A673 (cell line): ENCODE measurements at regions not wholly inside any gene's neighbourhood (a gene's known extent, or its start where the extent isn't known, plus 50 kb on each side); places are given as distances from the start of the nearest gene placed in this dataset.

Source experiments
- CTCF ChIP-seq: fragments of 300-800, 200-600 bp; sonication (generic); conservative IDR thresholded peaks from 2 replicates; pipeline ENCODE4 v1.5.1; 2017; ENCODE audit warnings: low read depth, mild to moderate bottlenecking, antibody characterized with exemption, low read length, moderate library complexity, mixed read lengths
- EZH2 ChIP-seq: fragments of 200-600 bp; sonication (generic); IDR thresholded peaks from 2 replicates; pipeline ENCODE4 v1.6.1; 2017; ENCODE audit warnings: borderline replicate concordance, low read depth, mild to moderate bottlenecking, mixed read lengths, antibody characterized with exemption, low read length; ENCODE audit not compliant: poor library complexity, severe bottlenecking

GRCh38 chr18:56136105-56136504, 502.3 kb downstream of the TXNL1 start:
- TF ChIP-seq CTCF (no peak), EZH2 (no peak)
